GM23338 (cell line): ENCODE measurements at regions not wholly inside any gene's neighbourhood (a gene's known extent, or its start where the extent isn't known, plus 50 kb on each side); places are given as distances from the start of the nearest gene placed in this dataset.

Experiments
- CTCF ChIP-seq, 2 experiments: fragments of 200-600 bp in 1 of 2; sonication (generic) in 1 of 2; conservative IDR thresholded peaks; 2 replicates each; pipeline versions ENCODE4 v1.5.1 to v1.6.1; 2016 to 2017; ENCODE audit warnings: antibody characterized with exemption in 2 of 2, low read depth in 2 of 2, mild to moderate bottlenecking in 2 of 2, moderate library complexity in 1 of 2
- EZH2 ChIP-seq: fragments of 200-600 bp; sonication (generic); IDR thresholded peaks from one replicate; pipeline ENCODE4 v1.8.0; 2017; ENCODE audit warnings: antibody characterized with exemption, mild to moderate bottlenecking, low read depth; ENCODE audit not compliant: unreplicated experiment
- EZH2phosphoT487 ChIP-seq: fragments of 200-600 bp; sonication (generic); IDR thresholded peaks from one replicate; pipeline ENCODE4 v1.8.1; 2018; ENCODE audit warnings: antibody characterized with exemption; ENCODE audit not compliant: unreplicated experiment
- JUNB ChIP-seq: IDR thresholded peaks from one replicate; pipeline ENCODE4 v1.6.1; 2016; ENCODE audit warnings: antibody characterized with exemption; ENCODE audit not compliant: unreplicated experiment
- REST ChIP-seq: IDR thresholded peaks from one replicate; pipeline ENCODE4 v1.6.1; 2018; ENCODE audit warnings: antibody characterized with exemption; ENCODE audit not compliant: unreplicated experiment
- STAT1 ChIP-seq: IDR thresholded peaks from one replicate; pipeline ENCODE4 v1.6.1; 2016; ENCODE audit warnings: antibody characterized with exemption; ENCODE audit not compliant: unreplicated experiment
- ZNF462 ChIP-seq: fragments of 250-450 bp; sonication (Bioruptor Pico); IDR thresholded peaks from 2 replicates; pipeline ENCODE4 v1.5.0; 2020; ENCODE audit warnings: mild to moderate bottlenecking, moderate library complexity

- TF ChIP-seq CTCF (conservative IDR thresholded peaks at IDR 0.05; ENCODE audit: low read depth in 2 of 2) (no peak), REST (no peak), JUNB (no peak), EZH2phosphoT487 (no peak), ZNF462 (CRISPR knock-in tag) (no peak), EZH2 (no peak), STAT1 (no peak)
These were observed 106.1 kb upstream of the STC2 start for GRCh38 chr5:173434270-173434669.
